GM21717 (cell line): ENCODE measurements at regions not wholly inside any gene's neighbourhood (a gene's known extent, or its start where the extent isn't known, plus 50 kb on each side); places are given as distances from the start of the nearest gene placed in this dataset.

ENCODE experiments used
- ATAC-seq: cut with Tn5 transposase; IDR thresholded peaks from one replicate; pipeline ENCODE4 v1.9.1; 2021; ENCODE audit warnings: mild to moderate bottlenecking, moderate library complexity; ENCODE audit not compliant: unreplicated experiment

DNA sequence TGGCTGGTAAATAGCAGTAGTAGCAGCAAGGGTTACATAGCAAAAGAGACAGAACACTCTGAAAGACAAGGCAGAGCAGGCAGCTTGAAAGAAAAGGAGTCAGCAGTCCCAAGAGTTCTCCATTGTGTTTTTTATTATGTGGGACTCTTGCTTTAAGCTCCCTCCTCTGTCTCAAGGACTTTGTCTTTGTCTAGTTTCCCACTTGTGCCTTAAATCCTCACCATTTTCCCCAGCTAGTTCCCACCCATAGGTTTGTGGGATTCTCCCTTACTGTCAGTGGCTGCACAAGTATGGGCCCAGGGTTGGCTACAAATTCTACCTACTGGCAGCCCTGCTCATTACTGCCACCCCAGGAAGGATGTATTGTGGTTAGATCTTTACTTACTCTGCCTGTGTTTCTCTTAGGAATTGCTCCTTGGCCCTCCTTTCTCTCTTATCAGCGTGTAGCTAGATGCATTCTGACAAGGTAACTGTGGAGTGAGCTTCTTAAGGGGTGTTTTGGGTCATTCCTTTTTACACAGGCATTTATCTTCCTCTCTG is 413.4 kb upstream of the PCDH9 start:
- ATAC-seq = no peak

DNA sequence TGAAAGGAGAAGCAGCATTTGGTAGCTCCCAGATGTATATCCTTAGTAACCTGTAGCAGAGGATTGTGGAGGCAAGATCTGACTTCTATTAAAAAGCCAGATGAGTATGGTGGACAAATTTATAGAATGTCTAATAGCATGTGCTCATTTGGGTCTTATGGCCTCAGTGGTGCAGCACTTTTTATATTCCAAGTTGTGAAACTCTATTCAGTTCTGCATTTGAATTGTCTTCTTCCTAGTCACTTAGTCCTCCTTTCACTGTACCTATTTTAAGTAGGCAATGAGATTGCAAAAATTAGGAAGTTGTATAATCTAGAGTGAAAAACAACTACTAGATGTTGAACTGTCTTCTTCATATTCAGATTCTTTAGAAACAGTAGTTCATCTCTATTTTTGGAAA is 412.5 kb upstream of the PCDH9 start:
- no peak for ATAC-seq

DNA sequence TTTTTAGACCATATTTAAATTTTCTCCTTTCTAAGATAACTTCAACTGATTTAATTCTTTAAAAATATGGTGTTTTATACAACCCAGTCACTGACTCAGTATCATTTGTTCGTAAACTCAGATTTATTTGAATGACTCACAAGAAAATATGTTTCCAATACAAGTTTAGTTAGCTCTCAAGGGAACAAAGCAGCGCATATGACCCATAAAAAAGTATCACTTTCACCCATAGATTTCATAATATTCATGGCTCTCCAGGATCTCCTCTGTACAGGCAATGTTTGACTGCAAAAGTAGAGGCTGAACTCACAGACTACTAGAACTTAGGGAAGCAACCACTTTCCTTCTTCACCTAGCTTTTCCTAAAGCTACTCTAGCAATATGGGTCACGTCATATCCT is 405.6 kb upstream of the PCDH9 start:
- ATAC-seq = no peak

DNA sequence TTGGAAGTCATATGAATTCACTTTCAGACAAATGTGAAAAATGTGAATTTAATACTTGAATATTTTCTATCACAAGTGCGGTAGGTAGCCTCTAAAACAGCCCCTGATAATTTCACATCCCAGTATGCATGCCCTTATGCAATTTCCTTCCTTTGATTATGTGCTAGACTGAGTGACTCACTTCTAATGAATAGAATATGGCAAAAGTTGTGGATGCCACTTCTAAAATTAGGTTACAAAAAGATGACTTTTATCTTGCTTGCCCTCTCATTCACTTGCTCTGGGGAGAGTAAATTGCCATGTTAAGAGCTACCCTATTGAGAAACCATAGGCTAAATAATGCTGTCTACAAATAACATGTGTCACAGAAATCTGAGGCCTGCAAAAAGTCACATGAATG is 402.5 kb upstream of the PCDH9 start:
- ATAC-seq = no peak

DNA sequence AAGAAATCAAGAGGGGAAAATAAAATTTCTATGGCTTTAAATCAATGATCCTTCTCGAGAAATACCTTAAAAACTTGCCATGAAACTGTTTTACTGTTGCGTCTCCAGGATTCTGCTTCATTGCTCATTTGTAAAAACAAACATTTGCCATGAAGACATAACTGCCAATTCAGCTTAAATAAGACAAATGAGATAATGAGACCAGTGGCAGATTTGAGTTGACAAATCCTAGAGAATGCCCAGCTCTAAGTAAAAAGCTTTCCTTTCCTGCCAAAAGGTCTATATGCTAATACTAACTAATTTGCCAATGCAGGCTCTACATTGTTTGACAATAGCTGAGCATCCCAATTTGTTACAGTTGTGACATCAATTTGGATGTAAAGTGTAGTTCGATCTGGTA is 400.5 kb upstream of the PCDH9 start:
- no peak for ATAC-seq

DNA sequence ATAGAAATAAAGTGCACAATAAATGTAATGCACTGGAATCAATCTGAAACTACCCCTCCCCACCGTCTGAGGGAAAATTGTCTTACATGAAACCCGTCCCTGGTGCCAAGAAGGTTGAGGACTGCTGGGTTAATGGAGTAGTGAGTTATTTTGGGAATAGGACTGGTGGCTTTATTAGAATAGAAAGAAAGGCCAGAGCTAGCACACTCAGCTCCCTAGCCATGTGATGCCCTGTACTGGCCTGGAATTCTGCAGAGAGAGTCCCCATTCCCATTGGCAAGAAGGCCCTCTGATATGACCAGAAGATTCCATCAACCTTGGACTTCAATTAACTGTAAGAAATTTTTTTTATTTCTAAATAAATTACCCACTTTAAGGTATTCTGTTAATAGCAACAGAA is 393.5 kb upstream of the PCDH9 start:
- no peak for ATAC-seq

DNA sequence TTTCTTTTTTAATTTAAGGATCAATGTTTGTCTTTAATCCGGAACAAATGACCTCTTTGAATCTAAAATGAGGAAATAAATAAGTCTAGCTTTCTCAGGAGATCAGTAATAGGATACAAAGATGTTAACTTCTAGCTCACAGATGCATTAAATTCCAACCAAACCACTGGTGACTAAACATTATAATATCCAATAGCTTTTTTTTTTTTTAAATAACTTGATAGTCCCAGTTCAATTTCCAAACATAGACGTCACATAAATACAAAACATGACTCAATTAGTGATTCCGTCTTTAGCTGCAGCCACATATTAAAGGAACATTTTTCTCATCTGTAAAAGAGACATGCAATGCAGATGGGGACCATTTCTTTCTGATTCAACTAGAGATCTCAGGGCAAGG is 390.5 kb upstream of the PCDH9 start:
- no peak for ATAC-seq

DNA sequence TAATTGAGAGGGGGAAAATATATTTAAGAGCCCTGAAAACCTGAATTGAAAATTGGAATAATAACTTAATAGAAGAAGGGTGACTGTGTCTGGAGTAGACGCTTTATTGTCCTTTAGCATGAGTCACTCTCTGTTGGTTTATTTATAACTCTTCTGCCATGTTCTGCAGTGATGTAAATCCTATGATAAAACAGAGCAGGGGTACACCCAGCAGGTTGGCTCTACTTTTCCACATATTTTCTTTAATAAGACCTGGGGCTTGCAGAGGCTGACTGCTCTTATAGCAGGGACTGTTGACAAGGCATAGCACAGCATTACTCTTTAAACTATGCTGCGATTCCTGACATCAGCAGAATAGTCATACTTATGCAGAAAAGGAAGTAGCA is 389.9 kb upstream of the PCDH9 start:
- ATAC-seq = no peak

DNA sequence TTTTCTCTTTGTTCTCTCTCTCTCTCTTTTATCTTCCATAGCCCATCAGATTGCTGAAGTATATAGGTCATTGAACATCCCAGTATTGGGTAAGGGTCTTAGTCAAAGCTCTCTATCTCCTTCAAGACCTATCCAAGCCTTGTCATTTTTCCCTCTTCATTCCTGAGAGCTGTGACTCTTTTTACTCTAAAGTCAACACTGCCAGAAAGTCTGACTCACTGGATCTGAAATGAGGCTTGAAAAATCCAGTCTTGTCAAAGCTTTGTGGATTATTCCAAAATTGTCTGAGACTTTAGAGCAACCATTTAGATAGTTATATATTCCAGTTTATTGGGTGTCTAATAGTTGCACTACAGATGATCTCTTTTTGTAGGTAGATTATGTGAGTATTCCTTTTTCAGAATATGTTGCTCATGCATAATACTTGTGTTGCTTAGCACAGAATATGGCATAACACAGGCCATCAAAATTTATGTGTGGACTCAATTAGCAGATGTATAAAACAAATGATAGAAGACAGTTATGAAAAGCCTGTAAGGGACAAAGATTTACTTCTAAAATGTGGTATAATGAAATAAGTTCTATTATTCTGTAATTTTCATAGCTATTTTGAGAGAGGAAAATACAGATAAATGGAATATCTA is 389.3 kb upstream of the PCDH9 start:
- no peak for ATAC-seq

DNA sequence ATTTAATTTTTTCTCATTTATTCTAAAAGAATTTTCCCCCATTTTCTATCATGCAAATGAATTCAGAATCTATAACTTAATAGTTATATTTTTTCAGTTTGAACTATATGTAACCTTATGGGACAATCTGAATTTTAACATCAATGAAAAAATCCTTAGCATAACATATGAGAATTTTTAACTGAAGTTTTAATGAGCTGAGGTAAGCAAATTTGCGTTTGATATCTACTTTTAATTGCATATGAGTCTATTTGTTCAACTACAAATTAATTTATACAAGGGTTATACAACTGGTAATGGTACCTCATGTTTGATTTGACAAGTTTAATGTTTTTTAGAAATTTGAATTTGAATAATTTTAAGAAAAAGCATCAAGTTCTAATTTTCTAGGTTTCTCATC is 384.4 kb upstream of the PCDH9 start:
- ATAC-seq = no peak

DNA sequence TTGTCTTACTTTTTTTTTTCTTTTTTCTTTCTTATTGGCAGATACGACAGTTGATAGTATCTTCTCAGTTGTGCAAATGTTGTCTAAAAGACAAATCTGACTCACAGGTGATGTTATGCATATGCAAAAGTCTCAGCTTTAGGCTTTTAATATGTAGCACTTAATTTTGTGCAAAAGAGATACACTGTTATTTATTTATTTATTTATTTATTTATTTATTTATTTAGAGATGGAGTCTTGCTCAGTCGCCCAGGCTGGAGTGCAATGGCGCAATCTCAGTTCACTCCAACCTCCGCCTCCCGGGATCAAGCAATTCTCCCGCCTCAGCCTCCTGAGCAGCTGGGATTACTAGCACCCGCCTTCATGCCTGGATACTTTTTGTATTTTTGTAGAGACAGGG is 383.9 kb upstream of the PCDH9 start:
- ATAC-seq = no peak

DNA sequence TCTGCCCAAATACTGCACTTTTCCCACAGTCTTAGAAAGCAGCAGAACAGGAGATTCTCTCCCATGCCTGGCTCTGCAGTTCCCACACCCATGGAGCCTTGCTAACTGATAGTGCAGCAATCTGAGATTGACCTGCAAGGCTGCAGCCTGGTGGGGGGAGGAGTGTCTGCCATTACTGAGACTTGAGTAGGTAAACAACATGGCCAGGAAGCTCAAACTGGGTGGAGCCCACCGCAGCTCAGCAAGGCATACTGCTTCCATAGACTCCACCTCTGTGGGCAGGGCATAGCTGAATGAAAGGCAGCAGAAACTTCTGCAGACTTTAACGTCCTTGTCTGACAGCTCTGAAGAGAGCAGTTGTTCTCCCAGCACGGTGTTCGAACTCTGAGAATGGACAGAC is 358.5 kb upstream of the PCDH9 start:
- no peak for ATAC-seq

DNA sequence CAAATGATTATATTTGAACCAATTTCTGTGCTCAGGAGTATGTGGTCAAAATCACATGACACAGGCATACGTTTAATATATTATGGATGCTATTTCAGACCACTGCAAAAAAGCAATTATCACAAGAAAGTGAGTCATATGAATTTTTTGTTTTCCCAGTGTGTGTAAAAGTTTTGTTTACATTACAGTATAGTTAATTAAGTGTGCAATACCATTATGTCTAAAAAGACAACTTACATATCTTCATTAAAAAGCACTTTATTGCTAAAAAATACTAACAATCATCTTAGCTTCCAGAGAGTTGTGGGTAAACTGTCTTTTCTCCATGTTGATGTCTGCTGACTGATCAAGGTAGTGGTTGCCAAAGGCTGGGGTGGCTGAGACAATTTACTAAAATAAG is 347.2 kb upstream of the PCDH9 start:
- ATAC-seq = no peak

DNA sequence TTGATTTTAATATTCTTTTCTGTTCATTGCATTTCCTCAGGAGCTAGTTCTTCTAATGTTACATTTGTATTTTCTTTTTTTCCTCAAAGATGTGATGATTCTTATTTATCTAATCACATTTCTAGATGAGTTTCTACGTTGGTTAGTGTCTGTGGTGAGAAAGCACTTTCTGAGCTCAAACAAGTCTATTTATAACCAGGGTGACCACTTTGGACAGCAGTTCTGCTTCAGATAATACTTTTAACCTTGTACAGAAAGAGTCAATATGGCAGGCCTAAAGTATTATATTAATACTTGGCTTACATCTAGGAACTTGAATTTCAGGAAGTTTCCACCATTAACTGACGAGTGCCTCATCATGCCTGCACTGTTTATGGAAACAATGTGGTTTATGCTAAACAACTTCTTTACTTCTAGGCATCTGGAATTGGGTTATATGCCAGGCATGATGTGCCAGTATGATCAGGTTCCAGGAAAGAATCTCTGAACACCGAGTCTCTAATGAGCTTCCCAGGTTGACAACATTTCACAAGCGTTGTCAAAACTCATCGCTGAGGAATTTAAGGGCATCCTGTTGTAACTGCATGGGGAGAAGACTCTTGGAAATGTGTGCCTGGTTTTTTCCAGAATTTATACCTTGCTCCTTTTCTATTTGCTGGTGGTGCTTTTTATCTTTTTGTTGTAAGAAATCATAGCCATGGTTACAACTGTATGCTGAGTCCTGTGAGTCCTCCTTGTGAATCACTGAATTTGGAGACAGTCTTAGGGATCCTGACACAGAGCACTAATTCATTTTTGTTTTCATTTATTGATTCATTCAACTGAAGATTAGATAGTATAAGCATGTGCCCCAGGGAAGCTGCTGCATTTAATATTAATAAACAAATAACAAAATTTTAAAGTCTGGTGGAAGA is 344.4 kb upstream of the PCDH9 start:
- ATAC-seq = no peak

DNA sequence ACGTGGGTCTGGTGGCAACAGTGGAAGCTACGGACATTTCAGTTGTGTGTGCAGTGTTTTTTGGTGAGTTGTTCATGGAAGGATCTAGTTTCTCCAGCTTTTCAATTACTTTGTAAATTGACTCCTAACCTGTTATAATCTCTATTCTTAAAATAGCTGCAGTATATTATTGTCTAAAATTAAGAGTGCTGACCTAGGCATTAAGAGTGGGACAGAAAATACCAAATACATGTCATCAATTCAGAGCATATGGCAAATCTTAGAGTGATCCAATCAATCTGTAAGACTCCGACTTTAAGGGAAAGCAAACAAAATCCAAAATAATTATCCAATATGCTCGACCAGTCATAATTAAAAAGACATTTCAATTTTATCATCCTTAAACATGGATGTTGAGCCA is 338.1 kb upstream of the PCDH9 start:
- ATAC-seq = no peak

DNA sequence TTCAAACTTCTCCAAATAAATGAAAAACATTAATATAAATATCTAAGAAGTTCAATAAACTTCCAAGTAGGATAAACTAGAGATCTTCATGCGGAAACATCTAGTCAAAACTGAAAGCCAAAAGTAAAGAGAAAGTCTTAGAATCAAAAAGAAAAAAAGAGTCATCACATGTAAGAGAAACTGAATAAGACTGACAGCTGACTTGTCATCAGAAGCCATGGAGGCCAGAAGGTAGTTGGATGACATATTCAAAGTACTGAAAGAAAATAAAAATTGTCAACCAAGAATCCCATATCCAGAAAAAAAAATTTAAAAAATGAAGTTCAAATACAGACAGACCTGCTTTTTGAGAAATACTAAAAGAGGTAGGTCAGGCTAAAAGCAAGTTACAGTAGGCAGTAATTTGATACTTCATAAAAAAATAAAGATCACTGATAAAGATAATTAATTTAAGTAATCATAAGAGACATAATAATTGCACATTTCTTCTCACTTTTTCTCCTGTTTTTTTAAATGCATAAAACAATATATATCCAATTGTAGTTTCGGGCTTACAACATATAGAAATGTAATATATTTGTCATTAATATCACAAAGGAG is 327.6 kb upstream of the PCDH9 start:
- ATAC-seq = no peak

DNA sequence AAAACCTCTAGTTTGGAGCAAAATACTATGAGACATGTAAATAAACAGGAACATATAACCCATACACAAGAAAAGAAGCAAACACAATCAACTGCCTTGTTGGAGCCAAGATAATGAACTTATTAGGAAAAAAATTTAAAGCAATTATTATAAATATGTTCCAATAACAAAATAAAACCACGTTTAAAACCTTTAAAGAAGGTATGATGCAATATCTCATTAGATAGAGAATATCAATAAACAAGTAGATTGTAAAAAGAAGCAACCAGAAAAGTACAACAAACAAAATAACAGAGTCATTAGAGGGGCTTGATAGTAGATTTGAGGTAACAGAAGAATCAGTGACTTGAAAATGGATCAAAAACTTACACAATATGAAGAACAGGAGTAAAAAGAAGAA is 327.0 kb upstream of the PCDH9 start:
- ATAC-seq = no peak

DNA sequence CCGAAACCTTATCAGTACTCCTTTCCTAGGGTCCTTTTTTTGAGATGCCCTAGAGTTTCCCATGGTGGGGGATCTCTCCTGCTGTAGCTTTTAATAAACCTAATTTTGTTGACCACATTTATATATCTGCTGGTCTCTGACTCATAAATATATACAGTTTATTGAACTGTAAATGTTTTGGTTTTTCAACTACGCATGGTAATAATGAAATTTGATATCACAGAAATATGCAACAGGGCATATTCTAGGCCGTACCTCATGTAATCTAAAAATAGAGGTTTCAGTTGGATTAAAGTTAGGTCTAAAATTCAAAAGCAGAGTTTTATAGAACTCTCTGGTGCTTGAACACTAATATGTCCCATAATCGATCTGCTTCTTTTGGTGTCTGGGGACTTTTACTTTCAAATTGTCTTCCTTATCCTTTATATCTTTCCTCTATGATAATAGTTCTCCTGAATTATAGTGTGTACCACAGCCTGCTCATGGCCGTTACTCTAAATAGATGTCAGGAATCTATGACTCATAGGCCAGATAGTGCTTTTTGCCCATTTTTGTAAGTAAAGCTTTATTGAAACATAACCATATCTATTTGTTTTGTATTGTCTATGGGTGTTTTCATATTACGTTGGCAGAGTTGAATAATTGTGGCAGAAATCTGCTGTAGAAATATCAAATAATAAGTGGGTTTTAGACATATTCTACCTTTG is 324.8 kb upstream of the PCDH9 start:
- no peak for ATAC-seq

DNA sequence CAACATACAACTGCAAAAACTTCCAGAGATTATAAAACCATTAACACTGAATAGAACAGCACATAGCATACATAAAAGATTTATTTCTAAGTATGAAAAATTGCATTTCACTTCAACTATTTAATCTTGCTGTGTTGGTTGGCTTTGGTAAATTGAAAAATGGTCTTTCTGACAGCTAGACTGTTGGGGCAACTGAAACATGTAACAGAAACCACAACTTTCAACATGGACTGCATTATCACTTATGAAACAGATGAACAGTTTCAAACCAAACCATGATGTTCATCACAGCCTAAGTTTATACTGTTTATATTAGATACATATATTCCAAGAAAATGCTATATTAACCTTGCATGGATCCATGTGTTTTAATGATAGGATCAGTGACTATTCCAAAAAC is 324.1 kb upstream of the PCDH9 start:
- no peak for ATAC-seq

DNA sequence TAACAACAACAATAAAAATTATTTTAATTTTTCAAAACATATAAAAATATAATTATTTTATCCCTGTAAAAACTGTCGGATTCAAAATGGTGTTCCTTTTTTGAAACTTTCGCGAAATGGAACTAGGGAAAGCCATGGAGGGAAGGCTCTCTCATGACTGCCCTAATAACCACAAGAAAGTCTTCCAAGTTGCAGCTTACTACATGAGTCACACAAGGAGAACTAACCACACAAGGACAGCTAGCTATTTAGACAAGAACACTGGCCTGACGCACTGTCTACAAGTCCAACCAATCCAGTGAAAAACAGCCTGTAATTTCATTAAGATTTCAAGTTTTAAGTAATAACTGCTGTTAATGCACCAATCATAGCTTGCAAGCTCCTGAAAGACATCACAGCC is 319.2 kb upstream of the PCDH9 start:
- no peak for ATAC-seq

DNA sequence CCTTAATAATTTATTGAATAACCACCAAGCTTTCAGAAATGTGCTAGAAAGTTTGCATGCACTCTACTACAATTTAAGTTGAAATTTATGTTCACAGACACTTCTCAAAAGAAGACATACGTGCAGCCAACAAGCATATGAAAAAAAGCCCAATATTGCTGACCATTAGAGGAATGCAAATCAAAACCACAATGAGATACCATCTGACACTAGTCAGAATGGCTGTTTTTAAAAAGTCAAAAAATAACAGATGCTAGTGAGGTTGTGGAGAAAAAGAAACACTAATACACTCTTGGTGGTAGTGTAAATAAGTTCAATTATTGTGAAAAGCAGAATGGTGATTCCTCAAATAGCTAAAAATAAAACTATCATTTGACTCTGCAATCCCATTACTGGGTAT is 308.8 kb upstream of the PCDH9 start:
- no peak for ATAC-seq
